HCT116 (cell line): ENCODE measurements at regions not wholly inside any gene's neighbourhood (a gene's known extent, or its start where the extent isn't known, plus 50 kb on each side); places are given as distances from the start of the nearest gene placed in this dataset.

Experiments used
- EZH2 ChIP-seq: fragments of 200-600 bp; sonication (generic); IDR thresholded peaks from 2 replicates; pipeline ENCODE4 v1.6.1; 2017; ENCODE audit warnings: antibody characterized with exemption, mixed run types
- EZH2phosphoT487 ChIP-seq: fragments of 200-600 bp; IDR thresholded peaks from 2 replicates; pipeline ENCODE4 v1.6.1; 2018; ENCODE audit warnings: antibody characterized with exemption, borderline replicate concordance
- POLR2A ChIP-seq: IDR thresholded peaks from 2 replicates; pipeline ENCODE4 v1.7.0; 2011; ENCODE audit warnings: borderline replicate concordance; ENCODE audit not compliant: insufficient read depth, insufficient read length; ENCODE audit errors: extremely low read depth
- POLR2AphosphoS5 ChIP-seq: IDR thresholded peaks from 2 replicates; pipeline ENCODE4 v1.6.1; 2011; ENCODE audit warnings: mild to moderate bottlenecking, low read depth, low read length, moderate library complexity
- RAD21 ChIP-seq: IDR thresholded peaks from 2 replicates; pipeline ENCODE4 v1.6.1; 2012; ENCODE audit warnings: low read depth, mild to moderate bottlenecking
- TCF7L2 ChIP-seq: IDR thresholded peaks from 2 replicates; pipeline ENCODE4 v1.7.0; 2011; ENCODE audit warnings: borderline replicate concordance, inconsistent platforms; ENCODE audit not compliant: insufficient read depth, insufficient read length; ENCODE audit errors: extremely low read depth
- YY1 ChIP-seq: IDR thresholded peaks from 2 replicates; pipeline ENCODE4 v1.6.1; 2011; ENCODE audit warnings: low read length, low read depth, moderate library complexity, mild to moderate bottlenecking; ENCODE audit not compliant: insufficient replicate concordance; ENCODE audit errors: extremely low read depth
- ZFX ChIP-seq: fragments of 450-650 bp; IDR thresholded peaks from 2 replicates; pipeline ENCODE4 v1.6.1; 2017
- ZNF274 ChIP-seq: fragments of 200-500 bp; sonication (Bioruptor generic); IDR thresholded peaks from 2 replicates; pipeline ENCODE4 v1.6.1; 2014; ENCODE audit warnings: mild to moderate bottlenecking, low read depth, low read length, inconsistent platforms
- TF ChIP-seq, protein P1 (sequence below), 3 experiments: fragments of 200-600 bp in 1 of 3; sonication (generic) in 1 of 3; IDR thresholded peaks in 2 of 3; conservative IDR thresholded peaks in 1 of 3; 2 replicates each; pipeline ENCODE4 v1.5.1; 2012 to 2017; ENCODE audit warnings: low read depth in 2 of 3, low read length in 2 of 3, antibody characterized with exemption in 1 of 3, borderline replicate concordance in 1 of 3, control low read depth in 1 of 3, mild to moderate bottlenecking in 1 of 3, mixed read lengths in 1 of 3, mixed run types in 1 of 3, moderate library complexity in 1 of 3; ENCODE audit not compliant: insufficient read depth in 1 of 3
- TF ChIP-seq, protein P2 (sequence below): IDR thresholded peaks from 2 replicates; pipeline ENCODE4 v1.6.1; 2012

DNA sequence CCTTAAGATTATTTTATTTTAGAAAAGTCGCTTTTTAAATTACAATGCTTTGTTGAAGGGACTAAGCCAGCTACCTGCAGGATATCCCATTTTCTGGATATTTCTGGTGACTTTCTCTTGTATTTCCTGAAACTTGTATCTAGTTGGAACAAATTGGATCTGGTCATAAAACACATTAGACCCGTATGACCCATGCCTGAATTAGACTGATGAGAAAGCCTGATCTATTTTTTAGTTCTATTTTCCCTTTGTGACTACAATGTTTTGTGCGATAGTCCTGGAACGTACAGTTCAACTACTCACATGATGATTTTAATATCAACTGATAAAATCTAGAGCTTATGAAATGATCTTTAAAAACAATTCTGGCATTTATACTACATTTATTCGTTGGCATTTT lies 151.8 kb downstream of the RHOU start:
- TF ChIP-seq YY1 (no peak), POLR2AphosphoS5 (no peak), POLR2A (no peak), TCF7L2 (no peak), EZH2phosphoT487 (no peak), RAD21 (no peak), EZH2 (no peak), ZNF274 (no peak), ZFX (no peak)
- TF ChIP-seq, protein P1, sequence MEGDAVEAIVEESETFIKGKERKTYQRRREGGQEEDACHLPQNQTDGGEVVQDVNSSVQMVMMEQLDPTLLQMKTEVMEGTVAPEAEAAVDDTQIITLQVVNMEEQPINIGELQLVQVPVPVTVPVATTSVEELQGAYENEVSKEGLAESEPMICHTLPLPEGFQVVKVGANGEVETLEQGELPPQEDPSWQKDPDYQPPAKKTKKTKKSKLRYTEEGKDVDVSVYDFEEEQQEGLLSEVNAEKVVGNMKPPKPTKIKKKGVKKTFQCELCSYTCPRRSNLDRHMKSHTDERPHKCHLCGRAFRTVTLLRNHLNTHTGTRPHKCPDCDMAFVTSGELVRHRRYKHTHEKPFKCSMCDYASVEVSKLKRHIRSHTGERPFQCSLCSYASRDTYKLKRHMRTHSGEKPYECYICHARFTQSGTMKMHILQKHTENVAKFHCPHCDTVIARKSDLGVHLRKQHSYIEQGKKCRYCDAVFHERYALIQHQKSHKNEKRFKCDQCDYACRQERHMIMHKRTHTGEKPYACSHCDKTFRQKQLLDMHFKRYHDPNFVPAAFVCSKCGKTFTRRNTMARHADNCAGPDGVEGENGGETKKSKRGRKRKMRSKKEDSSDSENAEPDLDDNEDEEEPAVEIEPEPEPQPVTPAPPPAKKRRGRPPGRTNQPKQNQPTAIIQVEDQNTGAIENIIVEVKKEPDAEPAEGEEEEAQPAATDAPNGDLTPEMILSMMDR (IDR thresholded peaks at IDR 0.05 in 2 of 3, conservative IDR thresholded peaks at IDR 0.05 in 1 of 3; ENCODE audit: borderline replicate concordance in 1 of 3, insufficient read depth in 1 of 3, low read depth in 2 of 3, low read length in 2 of 3) = no peak
- TF ChIP-seq, protein P2, sequence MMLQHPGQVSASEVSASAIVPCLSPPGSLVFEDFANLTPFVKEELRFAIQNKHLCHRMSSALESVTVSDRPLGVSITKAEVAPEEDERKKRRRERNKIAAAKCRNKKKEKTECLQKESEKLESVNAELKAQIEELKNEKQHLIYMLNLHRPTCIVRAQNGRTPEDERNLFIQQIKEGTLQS = no peak
